Activated T-helper 1 cell treated with anti-CD3 and anti-CD28 coated beads, Interleukin-12 subunit alpha, Interleukin-12 subunit beta, Interleukin-2, Interleukin-4 antibody, amounts not matched to agents 30 ng/mL and 10 ng/mL and 1 ng/mL, durations not matched to agents 14 hours and 24 hours and 36 hours (primary cell): ENCODE measurements at regions not wholly inside any gene's neighbourhood (a gene's known extent, or its start where the extent isn't known, plus 50 kb on each side); places are given as distances from the start of the nearest gene placed in this dataset.
"Not testable (repeated sequence)": the region's sequence is repeated elsewhere in the genome, so short reads cannot be mapped to it uniquely, and the experiment has no call there.

ENCODE experiments used
- DNase-seq: peaks from one replicate; pipeline ENCODE4 v3.0.0; 2021; ENCODE audit warnings: low spot score
- H3K27ac Mint-ChIP-seq: one replicate; pipeline ENCODE4 v1.8.0; 2021; ENCODE audit warnings: mild to moderate bottlenecking, mixed read lengths
- H3K27me3 Mint-ChIP-seq: one replicate; pipeline ENCODE4 v1.8.0; 2022; ENCODE audit warnings: mild to moderate bottlenecking, moderate library complexity, mixed read lengths; ENCODE audit not compliant: insufficient read depth
- H3K36me3 Mint-ChIP-seq: one replicate; pipeline ENCODE4 v1.8.0; 2021; ENCODE audit warnings: low read depth, mixed read lengths
- H3K4me1 Mint-ChIP-seq: one replicate; pipeline ENCODE4 v1.8.0; 2021; ENCODE audit warnings: low read depth, mixed read lengths
- H3K4me3 Mint-ChIP-seq: one replicate; pipeline ENCODE4 v1.8.0; 2021; ENCODE audit warnings: mild to moderate bottlenecking, moderate library complexity, mixed read lengths
- H3K9me3 Mint-ChIP-seq: one replicate; pipeline ENCODE4 v1.8.0; 2021; ENCODE audit warnings: mixed read lengths
- intact Hi-C: fragments of 100-400 bp; cut with micrococcal nuclease; formaldehyde crosslinking; loops from one replicate; pipeline ENCODE4 v1.15.1; 2024

DNA sequence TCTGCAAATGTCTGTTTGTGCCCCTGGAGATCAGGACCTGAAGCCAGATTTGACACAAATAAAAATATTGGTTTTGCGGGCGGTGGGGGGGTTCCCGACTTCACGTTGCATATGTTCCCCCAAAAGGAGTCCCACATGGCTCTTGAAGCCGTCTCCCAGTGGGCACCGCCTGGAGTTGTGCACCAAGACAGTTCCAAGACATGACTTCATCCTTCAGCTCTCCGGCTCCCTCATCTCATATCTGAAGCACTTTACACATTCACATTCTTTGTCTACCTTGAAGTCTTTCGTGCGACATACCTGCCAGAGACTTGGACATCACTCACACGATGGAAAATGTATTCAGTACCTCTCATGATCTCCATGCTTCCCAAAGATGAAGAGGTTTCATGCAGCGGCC lies 362.8 kb upstream of the FOXK1 start:
- H3K4me3 Mint-ChIP-seq: no peak overlapping the region

DNA sequence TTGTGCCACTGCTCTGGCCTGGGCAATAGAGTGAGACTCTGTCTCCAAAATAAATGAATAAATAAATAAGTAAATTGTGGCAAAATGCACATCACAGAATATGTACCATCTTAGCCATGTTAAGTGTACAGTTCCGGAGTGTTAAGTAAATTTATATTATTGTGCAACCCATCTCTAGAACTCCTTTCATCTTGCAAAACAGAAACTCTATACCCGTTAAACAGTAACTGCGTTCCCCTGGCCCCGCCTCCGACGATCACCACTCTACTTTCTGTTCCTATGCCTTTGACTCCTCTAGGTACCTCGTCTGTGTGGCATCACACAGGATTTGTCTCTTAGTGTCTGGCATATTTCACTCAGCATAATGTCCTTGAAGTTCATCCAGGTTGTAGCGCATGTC lies 356.4 kb upstream of the FOXK1 start:
- no peak for DNase-seq
- no peak overlapping the region for H3K4me3 Mint-ChIP-seq
- no peaks in the 10 kb centered on the region for H3K36me3 Mint-ChIP-seq
- H3K4me1 Mint-ChIP-seq: no peaks in the 10 kb centered on the region
- intact Hi-C loops: no loop called here
- H3K9me3 Mint-ChIP-seq: peaks cover 9% of the 10 kb centered on the region
- H3K27me3 Mint-ChIP-seq: no peaks in the 10 kb centered on the region
- H3K27ac Mint-ChIP-seq: no peak overlapping the region

More for the DNA sequence above, 362.8 kb upstream of the FOXK1 start:
- H3K27me3 Mint-ChIP-seq: no peaks in the 10 kb centered on the region
- DNase-seq: no peak
- no peak overlapping the region for H3K27ac Mint-ChIP-seq
- H3K36me3 Mint-ChIP-seq: no peaks in the 10 kb centered on the region
- H3K4me1 Mint-ChIP-seq: no peaks in the 10 kb centered on the region
- peaks cover 19% of the 10 kb centered on the region for H3K9me3 Mint-ChIP-seq
- intact Hi-C loops: no loop called here

DNA sequence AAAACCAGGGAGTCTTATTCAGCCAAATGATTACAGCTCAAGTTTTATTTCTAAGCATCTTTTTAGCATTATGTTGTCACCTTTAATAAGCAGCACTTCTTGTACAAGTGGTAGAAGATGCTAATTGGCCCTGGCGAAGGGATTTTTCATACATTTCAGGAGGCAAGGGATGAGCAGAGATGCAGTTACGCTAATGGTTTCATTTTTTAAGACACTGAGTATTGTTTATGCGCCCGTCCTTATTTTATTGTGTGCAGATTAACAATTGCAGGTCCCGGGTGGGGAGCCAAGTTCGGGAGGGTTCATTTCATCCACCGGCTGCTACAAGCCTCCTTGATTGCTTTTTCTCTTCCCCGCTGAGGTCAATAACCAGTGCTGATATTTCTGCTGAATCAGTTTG lies 350.4 kb upstream of the FOXK1 start:
- Mint-ChIP-seq H3K27ac (no peak overlapping the region), H3K9me3 (no peaks in the 10 kb centered on the region), H3K36me3 (no peaks in the 10 kb centered on the region), H3K27me3 (no peaks in the 10 kb centered on the region), H3K4me1 (no peaks in the 10 kb centered on the region), H3K4me3 (no peak overlapping the region)
- no peak for DNase-seq
- intact Hi-C loops: no loop called here

DNA sequence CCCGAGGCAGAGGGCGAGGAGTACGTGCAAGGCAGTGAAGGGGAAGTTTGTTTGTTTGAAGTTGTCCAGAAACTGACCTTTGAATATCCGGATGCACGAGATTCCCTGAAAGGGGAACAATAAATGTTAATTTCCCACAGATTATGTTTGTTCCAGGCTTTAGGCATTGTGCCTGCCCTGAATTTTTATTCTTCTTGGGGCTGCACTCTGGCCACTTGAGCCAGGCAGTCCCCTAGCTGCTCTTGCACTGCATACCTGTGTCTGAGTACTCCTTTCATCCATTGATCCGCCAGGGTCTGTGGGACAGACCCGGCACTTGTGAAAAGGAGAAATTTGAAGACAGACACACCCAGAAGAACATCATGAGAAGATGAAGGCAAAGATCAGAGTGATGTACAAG lies 343.5 kb upstream of the FOXK1 start:
- intact Hi-C loops: no loop called here
- no peak for DNase-seq
- Mint-ChIP-seq H3K4me3 (no peak overlapping the region), H3K27me3 (no peaks in the 10 kb centered on the region), H3K27ac (no peak overlapping the region), H3K4me1 (no peaks in the 10 kb centered on the region), H3K36me3 (no peaks in the 10 kb centered on the region), H3K9me3 (peaks cover 9% of the 10 kb centered on the region)

GRCh38 chr7:4343272-4344247 lies 338.5 kb upstream of the FOXK1 start:
- Mint-ChIP-seq H3K4me1 (no peaks in the 10 kb centered on the region), H3K4me3 (no peak overlapping the region), H3K27me3 (no peaks in the 10 kb centered on the region), H3K27ac (no peak overlapping the region), H3K9me3 (peaks cover 19% of the 10 kb centered on the region), H3K36me3 (no peaks in the 10 kb centered on the region)
- no peak for DNase-seq
- intact Hi-C loops: no loop called here

DNA sequence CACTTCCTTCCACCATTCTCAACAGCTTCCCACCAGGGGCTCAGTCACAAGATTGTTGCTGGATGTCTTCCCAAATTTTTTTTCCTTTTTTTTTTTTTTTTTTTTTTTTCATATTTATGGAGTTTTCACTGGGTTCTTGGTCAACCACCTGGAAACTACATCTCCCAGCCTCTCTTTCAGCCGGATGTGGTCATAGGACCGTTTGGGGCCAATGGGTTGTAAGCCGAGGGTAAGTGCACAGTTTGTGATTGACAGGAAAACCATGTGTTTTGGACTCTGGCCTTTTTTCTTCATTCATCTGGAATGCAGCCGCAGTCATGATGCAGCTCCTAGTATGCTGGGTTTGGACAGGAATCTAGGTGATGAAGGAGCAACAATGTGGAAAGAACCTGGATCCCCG lies 337.1 kb upstream of the FOXK1 start:
- Mint-ChIP-seq H3K9me3 (peaks cover 16% of the 10 kb centered on the region), H3K27ac (no peak overlapping the region), H3K4me1 (no peaks in the 10 kb centered on the region), H3K36me3 (no peaks in the 10 kb centered on the region), H3K27me3 (no peaks in the 10 kb centered on the region), H3K4me3 (no peak overlapping the region)
- no peak for DNase-seq
- intact Hi-C loops: no loop called here

DNA sequence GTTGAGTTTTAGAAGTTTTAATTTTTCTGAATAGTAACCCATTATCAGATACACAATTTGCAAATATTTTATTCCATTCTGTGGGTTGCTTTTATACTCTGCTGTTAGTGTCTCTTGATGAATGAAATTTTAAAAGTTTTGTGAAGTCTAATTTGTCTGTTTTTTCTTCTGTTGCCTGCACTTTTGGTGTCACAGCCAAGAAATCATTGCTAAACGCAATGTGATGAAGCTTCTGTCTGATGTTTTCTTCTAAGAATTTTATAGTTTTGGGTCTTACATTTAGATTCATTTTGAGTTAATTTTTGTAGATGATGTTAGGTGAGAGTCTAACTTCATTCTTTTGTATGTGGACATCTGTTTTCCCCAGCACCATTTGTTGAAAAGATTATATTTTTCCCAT lies 330.0 kb upstream of the FOXK1 start:
- H3K4me1 Mint-ChIP-seq: no peaks in the 10 kb centered on the region
- no peak overlapping the region for H3K27ac Mint-ChIP-seq
- no peaks in the 10 kb centered on the region for H3K36me3 Mint-ChIP-seq
- intact Hi-C loops: no loop called here
- H3K4me3 Mint-ChIP-seq: no peak overlapping the region
- no peaks in the 10 kb centered on the region for H3K27me3 Mint-ChIP-seq
- DNase-seq: no peak
- peaks cover 8% of the 10 kb centered on the region for H3K9me3 Mint-ChIP-seq

GRCh38 chr7:4361774-4362173 lies 320.3 kb upstream of the FOXK1 start:
- Mint-ChIP-seq H3K27me3 (no peaks in the 10 kb centered on the region), H3K4me1 (no peaks in the 10 kb centered on the region), H3K27ac (no peak overlapping the region), H3K4me3 (no peak overlapping the region), H3K36me3 (no peaks in the 10 kb centered on the region), H3K9me3 (no peaks in the 10 kb centered on the region)
- intact Hi-C loops: no loop called here
- DNase-seq: no peak

DNA sequence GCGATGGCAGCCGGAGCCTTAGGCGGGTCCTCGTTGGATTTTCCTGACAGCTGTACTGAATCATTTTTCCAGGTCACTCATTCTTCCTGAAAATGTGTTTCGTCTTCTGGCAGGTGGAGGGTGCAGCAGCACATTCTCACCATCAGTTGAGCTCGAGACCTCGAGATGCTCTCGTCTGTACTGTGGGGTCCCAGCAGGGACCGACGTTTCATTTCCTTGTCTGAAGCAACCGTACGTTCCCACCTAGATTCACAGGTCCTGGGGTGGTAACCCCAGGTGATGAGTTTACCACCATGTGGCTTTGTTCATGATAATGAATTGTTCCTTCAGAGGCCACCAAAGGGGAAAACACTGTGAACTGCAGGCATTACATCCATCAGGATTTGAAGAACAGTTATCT lies 298.5 kb upstream of the FOXK1 start:
- Mint-ChIP-seq H3K27me3 (peaks cover 1% of the 10 kb centered on the region), H3K4me3 (no peak overlapping the region), H3K36me3 (no peaks in the 10 kb centered on the region), H3K27ac (no peak overlapping the region), H3K9me3 (peaks cover 6% of the 10 kb centered on the region), H3K4me1 (no peaks in the 10 kb centered on the region)
- intact Hi-C loops: no loop called here
- DNase-seq: no peak

- no peak overlapping the region for H3K4me3 Mint-ChIP-seq
- H3K36me3 Mint-ChIP-seq: no peaks in the 10 kb centered on the region
- no peak for DNase-seq
- H3K27me3 Mint-ChIP-seq: peaks cover 1% of the 10 kb centered on the region
- H3K4me1 Mint-ChIP-seq: no peaks in the 10 kb centered on the region
- intact Hi-C loops: no loop called here
- no peak overlapping the region for H3K27ac Mint-ChIP-seq
- H3K9me3 Mint-ChIP-seq: peaks cover 13% of the 10 kb centered on the region
Observed at GRCh38 chr7:4386190-4386589, 295.9 kb upstream of the FOXK1 start.

- peaks cover 28% of the 10 kb centered on the region for H3K9me3 Mint-ChIP-seq
- H3K27ac Mint-ChIP-seq, H3K27me3 Mint-ChIP-seq, H3K36me3 Mint-ChIP-seq, H3K4me3 Mint-ChIP-seq, H3K4me1 Mint-ChIP-seq, DNase-seq, intact Hi-C loops: not testable (repeated sequence)
Observed at GRCh38 chr7:4391103-4391502, 291.0 kb upstream of the FOXK1 start.

GRCh38 chr7:4394736-4395135 lies 287.4 kb upstream of the FOXK1 start:
- Mint-ChIP-seq H3K27ac (no peak overlapping the region), H3K9me3 (peaks cover 24% of the 10 kb centered on the region), H3K4me1 (no peaks in the 10 kb centered on the region), H3K27me3 (no peaks in the 10 kb centered on the region), H3K4me3 (no peak overlapping the region), H3K36me3 (no peaks in the 10 kb centered on the region)
- intact Hi-C loops: no loop called here
- DNase-seq: no peak

- Mint-ChIP-seq H3K9me3 (peaks cover 40% of the 10 kb centered on the region), H3K4me3 (no peak overlapping the region), H3K4me1 (no peaks in the 10 kb centered on the region), H3K27ac (no peak overlapping the region), H3K27me3 (no peaks in the 10 kb centered on the region), H3K36me3 (no peaks in the 10 kb centered on the region)
- no peak for DNase-seq
- intact Hi-C loops: no loop called here
Observed at GRCh38 chr7:4399121-4399520, 283.0 kb upstream of the FOXK1 start.

DNA sequence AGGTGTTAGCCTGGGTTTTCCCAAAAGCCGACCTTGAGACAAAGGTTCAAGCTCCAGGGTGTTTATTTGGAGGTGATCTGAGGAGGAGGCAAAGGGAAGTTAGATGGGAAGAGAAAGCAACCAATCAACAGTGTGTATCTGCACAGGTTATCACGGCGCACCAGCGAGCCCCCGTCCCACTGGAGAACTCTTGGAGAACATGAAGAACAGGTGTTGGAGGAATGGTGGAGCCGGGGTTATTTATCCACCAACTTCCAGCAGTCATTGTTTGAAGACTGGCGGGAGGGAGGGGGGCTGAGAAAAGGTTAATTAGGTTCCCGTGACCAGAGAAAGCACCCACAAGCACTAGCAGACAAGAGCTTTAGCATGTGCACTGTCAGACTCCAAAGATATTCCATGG lies 282.5 kb upstream of the FOXK1 start:
- intact Hi-C loops: no loop called here
- H3K36me3 Mint-ChIP-seq: no peaks in the 10 kb centered on the region
- no peak overlapping the region for H3K4me3 Mint-ChIP-seq
- peaks cover 35% of the 10 kb centered on the region for H3K9me3 Mint-ChIP-seq
- no peaks in the 10 kb centered on the region for H3K4me1 Mint-ChIP-seq
- H3K27ac Mint-ChIP-seq: no peak overlapping the region
- no peaks in the 10 kb centered on the region for H3K27me3 Mint-ChIP-seq
- DNase-seq: no peak
